ENCODE measurements at regions not wholly inside any gene's neighbourhood (a gene's known extent, or its start where the extent isn't known, plus 50 kb on each side); places are given as distances from the start of the nearest gene placed in this dataset.

- no peak for TF ChIP-seq CTCF (IDR thresholded peaks at IDR 0.05; ENCODE audit: control extremely low read depth, extremely low read depth, low read depth, missing control alignments)
- CTCF ChIA-PET: no interaction called here
- POLR2A ChIA-PET: no interaction called here
- no peak for DNase-seq (ENCODE audit: extremely low spot score)
These were observed 106.7 kb upstream of the SDK2 start for GRCh38 chr17:73750975-73751374.

- no peak for DNase-seq (ENCODE audit: extremely low spot score)
- CTCF ChIA-PET: interaction anchor here (1.0 kb wide), 1 partner anchor 44 kb away, joined by 3 read pairs; no protein-coding TSS in a partner anchor
- POLR2A ChIA-PET: no interaction called here
- TF ChIP-seq CTCF (IDR thresholded peaks at IDR 0.05; ENCODE audit: control extremely low read depth, extremely low read depth, low read depth, missing control alignments): no peak
These were observed 109.7 kb upstream of the SDK2 start for GRCh38 chr17:73753751-73754496.

- POLR2A ChIA-PET: no interaction called here
- DNase-seq (ENCODE audit: extremely low spot score): no peak
- TF ChIP-seq CTCF (IDR thresholded peaks at IDR 0.05; ENCODE audit: control extremely low read depth, extremely low read depth, low read depth, missing control alignments): no peak
- CTCF ChIA-PET: no interaction called here
These were observed 110.7 kb upstream of the SDK2 start for GRCh38 chr17:73754886-73755400.

GRCh38 chr17:73757420-73757819 lies 113.2 kb upstream of the SDK2 start:
- no peak for DNase-seq (ENCODE audit: extremely low spot score)
- ChIA-PET POLR2A (no interaction called here), CTCF (no interaction called here)
- TF ChIP-seq CTCF (IDR thresholded peaks at IDR 0.05; ENCODE audit: control extremely low read depth, extremely low read depth, low read depth, missing control alignments): no peak

GRCh38 chr17:73758245-73758644 lies 114.0 kb upstream of the SDK2 start:
- no peak for TF ChIP-seq CTCF (IDR thresholded peaks at IDR 0.05; ENCODE audit: control extremely low read depth, extremely low read depth, low read depth, missing control alignments)
- ChIA-PET CTCF (no interaction called here), POLR2A (no interaction called here)
- no peak for DNase-seq (ENCODE audit: extremely low spot score)

GRCh38 chr17:73759324-73759723 lies 115.1 kb upstream of the SDK2 start:
- no peak for DNase-seq (ENCODE audit: extremely low spot score)
- ChIA-PET POLR2A (no interaction called here), CTCF (no interaction called here)
- TF ChIP-seq CTCF (IDR thresholded peaks at IDR 0.05; ENCODE audit: control extremely low read depth, extremely low read depth, low read depth, missing control alignments): no peak

All from GM10248 (cell line).